ENCODE measurements at regions not wholly inside any gene's neighbourhood (a gene's known extent, or its start where the extent isn't known, plus 50 kb on each side); places are given as distances from the start of the nearest gene placed in this dataset.

DNA sequence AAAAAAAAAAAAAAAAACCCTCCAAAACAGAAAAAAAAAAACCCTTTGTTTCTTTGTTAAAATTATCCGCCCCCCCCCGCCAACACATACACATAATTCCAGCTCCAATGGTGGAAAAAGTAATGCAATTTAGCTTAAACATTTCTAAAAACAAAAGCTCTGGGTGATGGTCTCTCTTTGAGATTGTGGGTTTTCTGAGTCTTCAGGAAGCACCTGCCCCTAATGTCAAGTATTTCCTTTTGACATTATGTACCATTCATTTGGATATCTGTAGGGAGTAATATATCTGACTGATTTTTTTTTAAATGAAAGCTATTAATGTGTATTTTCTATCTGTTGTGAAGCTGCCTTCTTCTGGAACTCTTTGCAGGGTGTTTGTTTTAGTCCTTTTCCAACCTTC, 389.7 kb downstream of the TAF11L14 start:
- no peak for TF ChIP-seq POLR2A (IDR thresholded peaks at IDR 0.05)
- TF ChIP-seq, protein P1, sequence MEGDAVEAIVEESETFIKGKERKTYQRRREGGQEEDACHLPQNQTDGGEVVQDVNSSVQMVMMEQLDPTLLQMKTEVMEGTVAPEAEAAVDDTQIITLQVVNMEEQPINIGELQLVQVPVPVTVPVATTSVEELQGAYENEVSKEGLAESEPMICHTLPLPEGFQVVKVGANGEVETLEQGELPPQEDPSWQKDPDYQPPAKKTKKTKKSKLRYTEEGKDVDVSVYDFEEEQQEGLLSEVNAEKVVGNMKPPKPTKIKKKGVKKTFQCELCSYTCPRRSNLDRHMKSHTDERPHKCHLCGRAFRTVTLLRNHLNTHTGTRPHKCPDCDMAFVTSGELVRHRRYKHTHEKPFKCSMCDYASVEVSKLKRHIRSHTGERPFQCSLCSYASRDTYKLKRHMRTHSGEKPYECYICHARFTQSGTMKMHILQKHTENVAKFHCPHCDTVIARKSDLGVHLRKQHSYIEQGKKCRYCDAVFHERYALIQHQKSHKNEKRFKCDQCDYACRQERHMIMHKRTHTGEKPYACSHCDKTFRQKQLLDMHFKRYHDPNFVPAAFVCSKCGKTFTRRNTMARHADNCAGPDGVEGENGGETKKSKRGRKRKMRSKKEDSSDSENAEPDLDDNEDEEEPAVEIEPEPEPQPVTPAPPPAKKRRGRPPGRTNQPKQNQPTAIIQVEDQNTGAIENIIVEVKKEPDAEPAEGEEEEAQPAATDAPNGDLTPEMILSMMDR (IDR thresholded peaks at IDR 0.05), result no peak

All from adrenal gland (tissue), 5 donors.